ENCODE measurements at regions not wholly inside any gene's neighbourhood (a gene's known extent, or its start where the extent isn't known, plus 50 kb on each side); places are given as distances from the start of the nearest gene placed in this dataset.
"Not testable (repeated sequence)": the region's sequence is repeated elsewhere in the genome, so short reads cannot be mapped to it uniquely, and the experiment has no call there.

DNA sequence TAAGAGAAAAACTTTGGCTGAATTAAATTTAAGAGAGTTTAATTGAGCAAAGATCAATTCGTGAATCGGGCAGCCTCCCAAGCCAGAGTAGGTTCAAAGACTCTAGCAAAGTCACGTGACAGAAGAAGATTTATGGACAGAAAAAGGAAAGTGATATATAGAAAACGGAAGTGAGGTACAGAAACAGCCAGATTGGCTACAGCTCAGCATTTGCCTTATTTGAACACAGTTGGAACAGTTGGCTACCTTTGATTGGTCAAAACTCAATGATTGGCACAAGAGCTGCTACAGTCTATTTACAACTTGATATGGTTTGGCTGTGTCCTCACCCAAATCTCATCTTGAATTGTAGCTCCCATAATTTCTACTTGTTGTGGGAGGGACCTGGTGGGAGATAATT, 102.6 kb downstream of the PLG start:
- DNase-seq = no peak
- Histone ChIP-seq H3K36me3 (no peaks in the 10 kb centered on the region), H3K9me3 (no peaks in the 10 kb centered on the region), H3K27ac (no peak overlapping the region), H3K9ac (ENCODE audit: low read depth in 2 of 2, low read length in 2 of 2) (no peak overlapping the region), H3K4me3 (no peak overlapping the region), H3K4me1 (no peaks in the 10 kb centered on the region), H3K27me3 (no peaks in the 10 kb centered on the region)
- TF ChIP-seq, protein P1, sequence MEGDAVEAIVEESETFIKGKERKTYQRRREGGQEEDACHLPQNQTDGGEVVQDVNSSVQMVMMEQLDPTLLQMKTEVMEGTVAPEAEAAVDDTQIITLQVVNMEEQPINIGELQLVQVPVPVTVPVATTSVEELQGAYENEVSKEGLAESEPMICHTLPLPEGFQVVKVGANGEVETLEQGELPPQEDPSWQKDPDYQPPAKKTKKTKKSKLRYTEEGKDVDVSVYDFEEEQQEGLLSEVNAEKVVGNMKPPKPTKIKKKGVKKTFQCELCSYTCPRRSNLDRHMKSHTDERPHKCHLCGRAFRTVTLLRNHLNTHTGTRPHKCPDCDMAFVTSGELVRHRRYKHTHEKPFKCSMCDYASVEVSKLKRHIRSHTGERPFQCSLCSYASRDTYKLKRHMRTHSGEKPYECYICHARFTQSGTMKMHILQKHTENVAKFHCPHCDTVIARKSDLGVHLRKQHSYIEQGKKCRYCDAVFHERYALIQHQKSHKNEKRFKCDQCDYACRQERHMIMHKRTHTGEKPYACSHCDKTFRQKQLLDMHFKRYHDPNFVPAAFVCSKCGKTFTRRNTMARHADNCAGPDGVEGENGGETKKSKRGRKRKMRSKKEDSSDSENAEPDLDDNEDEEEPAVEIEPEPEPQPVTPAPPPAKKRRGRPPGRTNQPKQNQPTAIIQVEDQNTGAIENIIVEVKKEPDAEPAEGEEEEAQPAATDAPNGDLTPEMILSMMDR (IDR thresholded peaks at IDR 0.05) = no peak
- intact Hi-C loops (cut with DNase I) = no loop called here

DNA sequence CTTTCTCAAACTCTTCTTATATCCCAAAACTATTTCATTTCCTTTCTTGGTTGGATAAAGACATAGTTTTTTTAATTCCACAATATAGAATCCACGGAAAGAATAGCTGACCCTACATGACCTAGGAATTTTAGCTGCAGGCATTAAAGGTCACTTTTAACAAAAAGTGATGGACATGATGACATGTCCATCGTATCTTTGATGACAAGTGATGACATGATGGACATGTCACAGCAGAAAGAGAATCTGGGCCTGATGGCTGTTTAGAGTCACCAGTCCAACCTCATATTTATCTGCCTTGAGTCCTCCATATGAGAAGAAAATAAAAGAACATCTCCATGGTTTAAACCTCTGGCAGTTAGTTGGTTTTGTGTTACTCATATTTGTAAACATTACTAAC, 106.2 kb downstream of the PLG start:
- TF ChIP-seq, protein P1 (IDR thresholded peaks at IDR 0.05) = no peak
- no peaks in the 10 kb centered on the region for H3K36me3 ChIP-seq
- H3K4me1 ChIP-seq = no peaks in the 10 kb centered on the region
- H3K4me3 ChIP-seq = no peak overlapping the region
- no peak for DNase-seq
- no peak overlapping the region for H3K9ac ChIP-seq (ENCODE audit: low read depth in 2 of 2, low read length in 2 of 2)
- intact Hi-C loops (cut with DNase I) = no loop called here
- no peaks in the 10 kb centered on the region for H3K9me3 ChIP-seq
- no peaks in the 10 kb centered on the region for H3K27me3 ChIP-seq
- no peak overlapping the region for H3K27ac ChIP-seq

- H3K4me3 ChIP-seq = no peak overlapping the region
- H3K9me3 ChIP-seq = no peaks in the 10 kb centered on the region
- no peaks in the 10 kb centered on the region for H3K4me1 ChIP-seq
- no peaks in the 10 kb centered on the region for H3K27me3 ChIP-seq
- TF ChIP-seq, protein P1 (IDR thresholded peaks at IDR 0.05) = no peak
- intact Hi-C loops (cut with DNase I) = no loop called here
- DNase-seq = no peak
- no peaks in the 10 kb centered on the region for H3K36me3 ChIP-seq
- no peak overlapping the region for H3K27ac ChIP-seq
- H3K9ac ChIP-seq (ENCODE audit: low read depth in 2 of 2, low read length in 2 of 2) = no peak overlapping the region
Observed at GRCh38 chr6:160810238-160810637, 108.2 kb downstream of the PLG start.

- Histone ChIP-seq H3K27ac (no peak overlapping the region), H3K36me3 (no peaks in the 10 kb centered on the region), H3K9me3 (no peaks in the 10 kb centered on the region), H3K27me3 (no peaks in the 10 kb centered on the region), H3K4me1 (no peaks in the 10 kb centered on the region), H3K9ac (ENCODE audit: low read depth in 2 of 2, low read length in 2 of 2) (no peak overlapping the region), H3K4me3 (no peak overlapping the region)
- intact Hi-C loops (cut with DNase I) = no loop called here
- TF ChIP-seq, protein P1 (IDR thresholded peaks at IDR 0.05) = no peak
- no peak for DNase-seq
Observed at GRCh38 chr6:160812097-160812496, 110.1 kb downstream of the PLG start.

GRCh38 chr6:160818934-160819333, 116.9 kb downstream of the PLG start:
- H3K27me3 ChIP-seq = no peaks in the 10 kb centered on the region
- no peak overlapping the region for H3K4me3 ChIP-seq
- TF ChIP-seq, protein P1 (IDR thresholded peaks at IDR 0.05) = no peak
- no peaks in the 10 kb centered on the region for H3K9me3 ChIP-seq
- no peaks in the 10 kb centered on the region for H3K36me3 ChIP-seq
- no peak for DNase-seq
- intact Hi-C loops (cut with DNase I) = no loop called here
- no peaks in the 10 kb centered on the region for H3K4me1 ChIP-seq
- no peak overlapping the region for H3K9ac ChIP-seq (ENCODE audit: low read depth in 2 of 2, low read length in 2 of 2)
- H3K27ac ChIP-seq = no peak overlapping the region

DNA sequence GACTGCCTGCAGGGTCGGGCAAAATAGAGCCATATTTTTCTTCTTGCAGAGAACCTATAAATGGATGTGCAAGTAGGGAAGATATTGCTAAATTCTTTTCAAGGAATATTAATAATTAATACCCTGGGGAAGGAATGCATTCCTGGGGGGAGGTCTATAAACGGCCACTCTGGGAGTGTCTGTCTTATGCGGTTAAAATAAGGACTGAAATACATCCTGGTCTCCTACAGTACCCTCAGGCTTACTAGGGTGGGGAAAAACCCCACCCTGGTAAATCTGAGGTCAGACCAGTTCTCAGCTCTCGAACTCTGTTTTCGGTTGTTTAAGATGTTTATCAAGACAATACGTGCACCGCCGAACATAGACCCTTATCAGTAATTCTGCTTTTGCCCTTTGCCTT, 118.6 kb downstream of the PLG start:
- H3K9me3 ChIP-seq; intact Hi-C loops (cut with DNase I); H3K27ac ChIP-seq; DNase-seq; H3K36me3 ChIP-seq; H3K9ac ChIP-seq (ENCODE audit: low read depth in 2 of 2, low read length in 2 of 2); H3K4me1 ChIP-seq; H3K4me3 ChIP-seq; H3K27me3 ChIP-seq: not testable (repeated sequence)

All from colonic mucosa (tissue), 4 donors.